Mucosa of rectum (tissue), 2 donors: ENCODE measurements at regions not wholly inside any gene's neighbourhood (a gene's known extent, or its start where the extent isn't known, plus 50 kb on each side); places are given as distances from the start of the nearest gene placed in this dataset.

Experiments used
- H3K27ac ChIP-seq, 2 donors: one replicate each; pipeline ENCODE4 v1.7.0; 2013; ENCODE audit warnings: inconsistent platforms in 2 of 2, low read depth in 2 of 2, low read length in 2 of 2
- H3K27me3 ChIP-seq, 2 donors: one replicate each; pipeline ENCODE4 v1.7.0; 2013; ENCODE audit warnings: low read length in 2 of 2; ENCODE audit not compliant: control insufficient read depth in 2 of 2, insufficient read depth in 2 of 2
- H3K36me3 ChIP-seq, 2 donors: one replicate each; pipeline ENCODE4 v1.7.0; 2013; ENCODE audit warnings: low read length in 2 of 2; ENCODE audit not compliant: control insufficient read depth in 2 of 2, insufficient read depth in 2 of 2
- H3K4me1 ChIP-seq, 2 donors: one replicate each; pipeline ENCODE4 v1.7.0; 2013; ENCODE audit warnings: low read length in 2 of 2, mild to moderate bottlenecking in 1 of 2; ENCODE audit not compliant: control insufficient read depth in 2 of 2, insufficient read depth in 2 of 2
- H3K4me3 ChIP-seq, 2 donors: one replicate each; pipeline ENCODE4 v1.7.0; 2013; ENCODE audit warnings: low read length in 2 of 2
- H3K9ac ChIP-seq, 2 donors: one replicate each; pipeline ENCODE4 v1.7.0; 2013; ENCODE audit warnings: low read length in 2 of 2, low read depth in 1 of 2, mild to moderate bottlenecking in 1 of 2
- H3K9me3 ChIP-seq, 2 donors: one replicate each; pipeline ENCODE4 v1.7.0; 2013; ENCODE audit warnings: low read length in 2 of 2; ENCODE audit not compliant: control insufficient read depth in 2 of 2
- donor health status: healthy.
- donor health status: Normal muscosa, but diverticular disease.

GRCh38 chr5:69029292-69029691 lies 64.5 kb upstream of the SLC30A5 start:
- H3K4me3 ChIP-seq, result no peak overlapping the region
- H3K27me3 ChIP-seq, result peaks cover 0 to 3% of the 10 kb centered on the region in 2 donors
- H3K36me3 ChIP-seq, result no peaks in the 10 kb centered on the region
- H3K9ac ChIP-seq, result no peak overlapping the region
- H3K4me1 ChIP-seq, result no peaks in the 10 kb centered on the region
- no peak overlapping the region for H3K27ac ChIP-seq
- no peaks in the 10 kb centered on the region for H3K9me3 ChIP-seq

- Histone ChIP-seq H3K4me1 (no peaks in the 10 kb centered on the region), H3K9me3 (no peaks in the 10 kb centered on the region), H3K9ac (no peak overlapping the region), H3K27me3 (peaks cover 0 to 3% of the 10 kb centered on the region in 2 donors), H3K4me3 (no peak overlapping the region), H3K36me3 (no peaks in the 10 kb centered on the region), H3K27ac (no peak overlapping the region)
These were observed 63.3 kb upstream of the SLC30A5 start for GRCh38 chr5:69030358-69031062.

GRCh38 chr5:69032009-69032408 lies 61.8 kb upstream of the SLC30A5 start:
- Histone ChIP-seq H3K9ac (no peak overlapping the region), H3K36me3 (no peaks in the 10 kb centered on the region), H3K4me3 (no peak overlapping the region), H3K4me1 (no peaks in the 10 kb centered on the region), H3K27me3 (peaks cover 0 to 3% of the 10 kb centered on the region in 2 donors), H3K9me3 (no peaks in the 10 kb centered on the region), H3K27ac (no peak overlapping the region)

GRCh38 chr5:69033690-69034089 lies 60.1 kb upstream of the SLC30A5 start:
- no peak overlapping the region for H3K9ac ChIP-seq
- no peak overlapping the region for H3K27ac ChIP-seq
- no peaks in the 10 kb centered on the region for H3K36me3 ChIP-seq
- H3K27me3 ChIP-seq, result peaks cover 0 to 3% of the 10 kb centered on the region in 2 donors
- H3K4me1 ChIP-seq, result no peaks in the 10 kb centered on the region
- H3K9me3 ChIP-seq, result no peaks in the 10 kb centered on the region
- H3K4me3 ChIP-seq, result no peak overlapping the region

GRCh38 chr5:69034898-69035297 lies 58.9 kb upstream of the SLC30A5 start:
- no peaks in the 10 kb centered on the region for H3K9me3 ChIP-seq
- H3K27me3 ChIP-seq, result peaks cover 0 to 3% of the 10 kb centered on the region in 2 donors
- H3K27ac ChIP-seq, result no peak overlapping the region

GRCh38 chr5:69035665-69036064 lies 58.1 kb upstream of the SLC30A5 start:
- no peaks in the 10 kb centered on the region for H3K4me1 ChIP-seq
- H3K27me3 ChIP-seq, result peaks cover 0 to 3% of the 10 kb centered on the region in 2 donors
- no peaks in the 10 kb centered on the region for H3K36me3 ChIP-seq
- no peak overlapping the region for H3K27ac ChIP-seq
- H3K9me3 ChIP-seq, result no peaks in the 10 kb centered on the region
- H3K4me3 ChIP-seq, result no peak overlapping the region
- no peak overlapping the region for H3K9ac ChIP-seq

More at GRCh38 chr5:69034898-69035297, 58.9 kb upstream of the SLC30A5 start:
- H3K4me3 ChIP-seq, result no peak overlapping the region
- H3K4me1 ChIP-seq, result no peaks in the 10 kb centered on the region
- no peak overlapping the region for H3K9ac ChIP-seq
- no peaks in the 10 kb centered on the region for H3K36me3 ChIP-seq

- no peak overlapping the region for H3K27ac ChIP-seq
- no peaks in the 10 kb centered on the region for H3K36me3 ChIP-seq
- H3K9me3 ChIP-seq, result no peaks in the 10 kb centered on the region
- H3K4me3 ChIP-seq, result no peak overlapping the region
- peaks cover 0 to 2% of the 10 kb centered on the region in 2 donors for H3K4me1 ChIP-seq
- H3K9ac ChIP-seq, result no peak overlapping the region
- H3K27me3 ChIP-seq, result no peaks in the 10 kb centered on the region
These were observed 55.3 kb upstream of the SLC30A5 start for GRCh38 chr5:69038539-69038938.

GRCh38 chr5:69039829-69040228 lies 54.0 kb upstream of the SLC30A5 start:
- H3K4me1 ChIP-seq, result peaks cover 0 to 3% of the 10 kb centered on the region in 2 donors
- H3K4me3 ChIP-seq, result no peak overlapping the region
- H3K9me3 ChIP-seq, result no peaks in the 10 kb centered on the region
- no peak overlapping the region for H3K9ac ChIP-seq
- no peaks in the 10 kb centered on the region for H3K27me3 ChIP-seq
- H3K36me3 ChIP-seq, result no peaks in the 10 kb centered on the region
- no peak overlapping the region for H3K27ac ChIP-seq

GRCh38 chr5:69042500-69042899 lies 51.3 kb upstream of the SLC30A5 start:
- Histone ChIP-seq H3K27ac (no peak overlapping the region), H3K36me3 (no peaks in the 10 kb centered on the region), H3K9me3 (no peaks in the 10 kb centered on the region), H3K27me3 (no peaks in the 10 kb centered on the region), H3K9ac (peak overlapping the region in 1 of 2 donors; percentile 72), H3K4me1 (peaks cover 0 to 3% of the 10 kb centered on the region in 2 donors), H3K4me3 (peak overlapping the region in 1 of 2 donors; percentile 75)

- H3K9ac ChIP-seq, result peak overlapping the region; percentile 69 to 72
These were observed 50.7 kb upstream of the SLC30A5 start for GRCh38 chr5:69042915-69043654.

More at GRCh38 chr5:69042915-69043654, 50.7 kb upstream of the SLC30A5 start:
- peak overlapping the region; percentile 38 to 61 for H3K27ac ChIP-seq
- peaks cover 0 to 3% of the 10 kb centered on the region in 2 donors for H3K4me1 ChIP-seq
- H3K9me3 ChIP-seq, result no peaks in the 10 kb centered on the region
- peak overlapping the region; percentile 75 to 86 for H3K4me3 ChIP-seq
- H3K27me3 ChIP-seq, result no peaks in the 10 kb centered on the region
- H3K36me3 ChIP-seq, result no peaks in the 10 kb centered on the region
